SJSA1 (cell line): ENCODE measurements at regions not wholly inside any gene's neighbourhood (a gene's known extent, or its start where the extent isn't known, plus 50 kb on each side); places are given as distances from the start of the nearest gene placed in this dataset.

Source experiments
- DNase-seq, 2 experiments: peaks; one replicate each; pipeline ENCODE4 v3.0.0-alpha.2; 2015 to 2020; ENCODE audit warnings: low spot score in 2 of 2, low read depth in 1 of 2
- H3K27ac ChIP-seq: fragments of 250-450 bp; sonication (Bioruptor Pico); 2 replicates; pipeline ENCODE4 v1.5.1; 2020; ENCODE audit warnings: mild to moderate bottlenecking, moderate library complexity
- H3K27me3 ChIP-seq: fragments of 250-450 bp; sonication (Bioruptor Pico); replicated peaks from 2 replicates; pipeline ENCODE4 v1.5.1; 2020; ENCODE audit warnings: mild to moderate bottlenecking, moderate library complexity
- H3K36me3 ChIP-seq: fragments of 250-450 bp; sonication (Bioruptor Pico); 2 replicates; pipeline ENCODE4 v1.5.1; 2020; ENCODE audit warnings: mild to moderate bottlenecking
- H3K4me1 ChIP-seq: fragments of 250-450 bp; sonication (Bioruptor Pico); replicated peaks from 2 replicates; pipeline ENCODE4 v1.6.1; 2021; ENCODE audit warnings: mild to moderate bottlenecking
- H3K4me3 ChIP-seq: fragments of 250-450 bp; sonication (Bioruptor Pico); 2 replicates; pipeline ENCODE4 v1.5.1; 2020; ENCODE audit warnings: mild to moderate bottlenecking
- H3K9me3 ChIP-seq: fragments of 250-450 bp; sonication (Bioruptor Pico); replicated peaks from 2 replicates; pipeline ENCODE4 v1.5.1; 2020; ENCODE audit warnings: mild to moderate bottlenecking

DNA sequence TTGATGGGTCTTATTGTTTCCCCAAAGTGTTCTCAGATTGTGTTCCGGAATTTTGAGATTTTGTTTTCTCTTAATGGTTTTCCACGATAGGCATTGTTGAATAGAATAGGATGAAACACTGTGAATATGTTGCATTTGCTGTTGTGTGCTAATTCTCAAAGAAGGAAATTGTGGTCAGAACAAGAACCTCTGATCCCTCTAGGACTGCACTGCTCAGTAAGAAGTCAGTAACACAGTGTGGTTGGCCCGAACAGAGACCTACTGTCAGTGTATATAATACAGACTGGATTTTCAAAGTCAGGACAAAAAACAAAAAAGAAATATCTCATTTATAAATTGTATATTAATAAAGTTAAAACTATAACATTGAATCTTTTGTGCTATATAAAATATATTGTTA is 494.8 kb downstream of the MAT2B start:
- Histone ChIP-seq H3K36me3 (no peaks in the 10 kb centered on the region), H3K27me3 (no peaks in the 10 kb centered on the region)

DNA sequence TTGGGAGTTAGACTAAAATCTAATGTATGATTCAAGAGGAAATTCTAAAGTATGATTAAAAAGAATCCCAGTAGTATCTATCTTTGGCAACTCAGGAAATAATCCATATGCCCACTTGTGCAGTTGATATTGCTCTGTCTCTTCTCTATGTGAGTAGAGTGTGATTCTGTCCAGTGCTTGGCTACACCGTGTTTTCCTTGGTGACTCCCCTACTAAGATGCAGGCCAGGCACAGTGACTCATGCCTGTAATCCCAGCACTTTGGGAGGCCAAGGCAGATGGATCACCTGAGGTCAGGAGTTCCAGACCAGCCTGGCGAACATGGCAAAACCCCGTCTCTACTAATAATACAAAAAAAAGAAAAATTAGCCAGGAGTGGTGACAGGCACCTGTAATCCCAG is 495.4 kb downstream of the MAT2B start:
- H3K27ac ChIP-seq = no peak overlapping the region
- no peaks in the 10 kb centered on the region for H3K27me3 ChIP-seq
- H3K9me3 ChIP-seq = no peaks in the 10 kb centered on the region
- no peak overlapping the region for H3K4me3 ChIP-seq
- H3K4me1 ChIP-seq = no peaks in the 10 kb centered on the region
- H3K36me3 ChIP-seq = no peaks in the 10 kb centered on the region
- no peak for DNase-seq

More for the DNA sequence above, 494.8 kb downstream of the MAT2B start:
- no peaks in the 10 kb centered on the region for H3K4me1 ChIP-seq
- no peaks in the 10 kb centered on the region for H3K9me3 ChIP-seq
- no peak overlapping the region for H3K4me3 ChIP-seq
- DNase-seq = no peak
- H3K27ac ChIP-seq = no peak overlapping the region

GRCh38 chr5:164002214-164002613 is 496.8 kb downstream of the MAT2B start:
- no peak for DNase-seq
- H3K4me1 ChIP-seq = no peaks in the 10 kb centered on the region
- no peaks in the 10 kb centered on the region for H3K9me3 ChIP-seq
- no peak overlapping the region for H3K27ac ChIP-seq
- no peak overlapping the region for H3K4me3 ChIP-seq
- no peaks in the 10 kb centered on the region for H3K27me3 ChIP-seq
- H3K36me3 ChIP-seq = no peaks in the 10 kb centered on the region

DNA sequence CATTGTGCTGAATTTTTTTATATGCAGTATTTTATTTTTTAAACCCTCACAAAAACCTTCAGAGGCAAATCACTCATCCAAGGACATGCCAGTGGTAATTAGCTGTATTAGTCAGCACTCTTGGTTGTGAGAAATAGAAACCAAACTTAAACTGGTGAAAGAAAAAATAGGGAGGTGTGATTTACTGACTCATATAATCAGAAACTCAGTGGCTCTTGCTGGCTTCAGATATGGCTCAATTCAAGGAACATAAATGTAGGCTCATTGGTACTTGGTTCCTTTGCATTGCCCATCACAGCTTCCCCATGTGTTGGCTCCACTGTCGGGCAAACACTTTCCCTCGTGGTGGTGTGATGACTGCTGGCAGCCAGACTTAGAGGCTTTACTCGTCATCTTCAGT is 497.2 kb downstream of the MAT2B start:
- DNase-seq = no peak
- H3K36me3 ChIP-seq = no peaks in the 10 kb centered on the region
- no peak overlapping the region for H3K27ac ChIP-seq
- no peaks in the 10 kb centered on the region for H3K27me3 ChIP-seq
- no peak overlapping the region for H3K4me3 ChIP-seq
- H3K4me1 ChIP-seq = no peaks in the 10 kb centered on the region
- no peaks in the 10 kb centered on the region for H3K9me3 ChIP-seq

DNA sequence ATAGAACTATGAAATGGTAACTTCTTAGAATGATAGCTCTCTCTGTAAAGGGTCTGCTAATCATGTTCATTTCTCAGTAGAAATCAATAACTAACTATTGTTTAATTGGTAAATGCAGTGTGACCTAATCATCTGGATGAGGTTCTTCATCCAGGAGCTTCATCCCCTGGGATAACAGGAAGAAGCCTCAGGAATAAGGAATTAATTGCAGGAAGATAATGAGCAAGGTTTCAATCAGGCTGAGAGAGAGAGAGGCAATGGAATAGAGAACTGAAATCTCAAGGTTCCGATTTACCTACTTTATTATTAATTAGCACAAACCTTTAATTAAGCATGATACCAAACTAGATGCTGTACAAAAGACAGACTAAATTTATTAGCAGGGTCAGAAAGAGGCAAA is 499.7 kb downstream of the MAT2B start:
- H3K36me3 ChIP-seq = no peaks in the 10 kb centered on the region
- no peak overlapping the region for H3K4me3 ChIP-seq
- H3K9me3 ChIP-seq = no peaks in the 10 kb centered on the region
- H3K4me1 ChIP-seq = no peaks in the 10 kb centered on the region
- DNase-seq = no peak
- H3K27me3 ChIP-seq = no peaks in the 10 kb centered on the region
- H3K27ac ChIP-seq = no peak overlapping the region

- no peaks in the 10 kb centered on the region for H3K36me3 ChIP-seq
- DNase-seq = no peak
- H3K9me3 ChIP-seq = no peaks in the 10 kb centered on the region
- no peaks in the 10 kb centered on the region for H3K27me3 ChIP-seq
- no peak overlapping the region for H3K27ac ChIP-seq
- H3K4me3 ChIP-seq = no peak overlapping the region
- no peaks in the 10 kb centered on the region for H3K4me1 ChIP-seq
Observed at GRCh38 chr5:164007064-164007463, 501.6 kb downstream of the MAT2B start.

GRCh38 chr5:164009621-164010020 is 504.2 kb downstream of the MAT2B start:
- DNase-seq = no peak
- Histone ChIP-seq H3K27ac (no peak overlapping the region), H3K4me3 (no peak overlapping the region), H3K9me3 (no peaks in the 10 kb centered on the region), H3K36me3 (no peaks in the 10 kb centered on the region), H3K4me1 (no peaks in the 10 kb centered on the region), H3K27me3 (no peaks in the 10 kb centered on the region)

DNA sequence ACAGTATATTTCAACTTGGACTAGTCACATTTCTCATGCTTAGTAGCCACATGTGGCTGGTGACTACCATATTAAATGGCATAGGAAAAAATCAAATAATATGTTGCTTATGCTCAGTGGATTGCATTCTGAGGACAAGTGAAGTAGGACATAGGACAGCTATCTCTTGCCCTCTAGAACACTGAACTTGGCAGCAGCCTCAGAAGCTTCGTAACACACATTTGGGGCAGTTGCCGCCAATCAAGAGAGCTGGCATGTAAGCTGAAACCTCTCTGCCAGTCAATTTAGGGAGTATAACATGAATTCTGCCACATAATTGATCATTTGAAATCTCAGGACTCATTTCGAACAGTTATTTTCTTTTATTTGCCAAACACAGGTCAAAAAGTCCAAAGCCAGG is 505.5 kb downstream of the MAT2B start:
- Histone ChIP-seq H3K9me3 (no peaks in the 10 kb centered on the region), H3K36me3 (no peaks in the 10 kb centered on the region)

DNA sequence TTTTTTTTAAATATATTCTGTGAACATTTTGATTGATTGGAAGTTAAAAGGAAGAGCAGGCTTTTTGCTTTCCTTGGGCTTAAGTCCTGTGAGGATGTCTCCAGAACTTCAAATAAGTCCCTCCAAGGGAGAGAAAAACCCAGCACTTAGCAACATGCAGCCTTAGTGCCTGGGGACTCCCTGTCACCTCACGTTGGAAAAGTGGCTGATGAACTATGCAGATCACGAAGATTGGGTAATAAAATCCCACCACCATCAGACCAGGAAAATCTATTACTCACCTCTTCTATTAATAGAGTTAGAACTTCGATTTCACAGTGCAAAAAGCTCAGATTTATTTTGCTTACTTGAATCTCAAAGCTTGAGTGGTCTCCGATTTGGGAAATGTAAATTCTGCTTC is 507.0 kb downstream of the MAT2B start:
- no peak overlapping the region for H3K27ac ChIP-seq
- no peak overlapping the region for H3K4me3 ChIP-seq
- H3K4me1 ChIP-seq = no peaks in the 10 kb centered on the region
- no peaks in the 10 kb centered on the region for H3K27me3 ChIP-seq
- DNase-seq = no peak
- H3K36me3 ChIP-seq = no peaks in the 10 kb centered on the region
- H3K9me3 ChIP-seq = no peaks in the 10 kb centered on the region

More for the DNA sequence above, 505.5 kb downstream of the MAT2B start:
- no peak overlapping the region for H3K27ac ChIP-seq
- no peak overlapping the region for H3K4me3 ChIP-seq
- DNase-seq = no peak
- H3K27me3 ChIP-seq = no peaks in the 10 kb centered on the region
- H3K4me1 ChIP-seq = no peaks in the 10 kb centered on the region

DNA sequence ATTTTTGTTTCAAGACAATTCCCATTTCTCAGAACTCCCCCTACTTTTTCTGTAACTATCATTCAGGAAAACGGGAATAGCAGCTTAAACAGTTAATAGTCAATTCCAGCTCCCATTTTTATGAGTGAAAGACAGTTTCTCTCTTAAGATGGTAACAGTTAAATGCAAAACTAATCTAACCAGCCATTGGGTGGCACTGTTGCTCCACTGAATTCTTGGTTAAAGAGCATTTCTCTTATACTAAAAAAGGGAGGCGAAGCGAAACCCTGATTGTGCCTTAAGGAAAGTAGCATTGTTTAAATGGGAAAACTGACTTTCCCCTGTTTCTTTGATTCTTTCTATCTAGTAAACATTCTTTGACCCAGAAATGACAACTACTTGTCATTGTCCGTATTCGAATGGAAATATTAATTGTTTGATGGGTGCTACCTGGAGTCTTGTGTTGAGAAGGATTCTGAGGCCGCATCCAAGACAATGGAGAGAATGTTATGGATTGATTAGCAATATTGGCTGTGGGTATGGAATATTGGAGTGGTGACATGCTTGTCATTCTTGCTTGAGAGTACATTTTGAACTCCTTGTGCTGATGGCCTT is 507.8 kb downstream of the MAT2B start:
- H3K9me3 ChIP-seq = no peaks in the 10 kb centered on the region
- peak; percentile 52 to 63 for DNase-seq

GRCh38 chr5:164020116-164020515 is 514.7 kb downstream of the MAT2B start:
- H3K27ac ChIP-seq = no peak overlapping the region
- H3K9me3 ChIP-seq = no peaks in the 10 kb centered on the region
- no peaks in the 10 kb centered on the region for H3K4me1 ChIP-seq
- no peaks in the 10 kb centered on the region for H3K36me3 ChIP-seq
- no peak for DNase-seq
- no peak overlapping the region for H3K4me3 ChIP-seq
- no peaks in the 10 kb centered on the region for H3K27me3 ChIP-seq

More for the DNA sequence above, 507.8 kb downstream of the MAT2B start:
- H3K4me3 ChIP-seq = no peak overlapping the region
- no peaks in the 10 kb centered on the region for H3K4me1 ChIP-seq
- no peak overlapping the region for H3K27ac ChIP-seq
- H3K36me3 ChIP-seq = no peaks in the 10 kb centered on the region
- H3K27me3 ChIP-seq = no peaks in the 10 kb centered on the region

DNA sequence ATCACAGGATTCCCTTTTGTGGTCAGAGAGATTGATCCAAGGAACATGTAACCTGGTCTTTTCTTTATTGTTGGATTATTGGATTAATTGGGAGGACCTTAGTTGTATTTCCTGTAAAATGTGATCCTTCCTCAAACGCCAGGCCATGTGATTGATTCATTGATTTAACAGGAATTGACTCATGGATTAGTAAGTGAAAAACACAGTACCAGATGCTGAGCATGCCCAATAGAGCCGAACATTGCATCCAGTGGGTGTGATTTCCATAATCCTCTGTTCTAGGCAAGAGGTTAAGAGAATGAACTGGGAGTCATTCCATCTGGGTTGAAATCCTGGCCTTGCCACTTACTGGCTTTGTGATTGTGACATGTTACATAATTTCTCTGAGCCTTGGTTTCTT is 522.3 kb downstream of the MAT2B start:
- Histone ChIP-seq H3K9me3 (no peaks in the 10 kb centered on the region), H3K36me3 (no peaks in the 10 kb centered on the region), H3K4me1 (no peaks in the 10 kb centered on the region), H3K27ac (no peak overlapping the region), H3K4me3 (no peak overlapping the region), H3K27me3 (no peaks in the 10 kb centered on the region)
- no peak for DNase-seq

DNA sequence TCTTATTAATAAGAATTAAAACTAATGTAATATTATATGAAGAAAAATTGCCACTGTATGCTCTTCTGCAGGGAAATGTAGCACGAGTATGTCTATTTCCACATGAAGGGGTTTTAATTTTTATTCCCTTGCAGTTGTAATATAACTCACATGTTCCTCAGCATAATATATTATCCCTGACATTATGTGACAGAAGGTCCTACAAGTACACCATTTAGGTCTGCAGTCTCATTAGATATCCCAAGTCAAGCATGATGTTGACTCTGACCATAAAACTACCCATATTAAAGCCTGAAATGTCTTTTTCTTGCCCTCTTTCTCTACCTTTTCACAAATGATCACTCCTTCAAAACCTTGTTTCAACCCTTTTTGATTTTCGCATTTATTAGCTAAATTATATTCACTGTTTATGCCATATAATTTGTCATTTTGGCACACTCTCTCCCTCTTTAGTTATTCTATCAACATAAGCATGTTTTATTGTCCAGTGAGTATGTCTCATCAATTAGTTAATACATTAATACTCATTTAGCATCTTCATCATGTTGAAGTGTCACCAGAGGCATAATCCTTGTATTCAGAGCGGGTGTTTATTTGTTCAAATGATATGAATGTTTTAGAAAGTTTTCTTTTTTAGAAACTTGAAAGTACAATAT is 532.8 kb downstream of the MAT2B start:
- Histone ChIP-seq H3K4me1 (no peaks in the 10 kb centered on the region), H3K36me3 (no peaks in the 10 kb centered on the region), H3K27ac (no peak overlapping the region), H3K9me3 (no peaks in the 10 kb centered on the region), H3K27me3 (no peaks in the 10 kb centered on the region), H3K4me3 (no peak overlapping the region)
- DNase-seq = no peak

DNA sequence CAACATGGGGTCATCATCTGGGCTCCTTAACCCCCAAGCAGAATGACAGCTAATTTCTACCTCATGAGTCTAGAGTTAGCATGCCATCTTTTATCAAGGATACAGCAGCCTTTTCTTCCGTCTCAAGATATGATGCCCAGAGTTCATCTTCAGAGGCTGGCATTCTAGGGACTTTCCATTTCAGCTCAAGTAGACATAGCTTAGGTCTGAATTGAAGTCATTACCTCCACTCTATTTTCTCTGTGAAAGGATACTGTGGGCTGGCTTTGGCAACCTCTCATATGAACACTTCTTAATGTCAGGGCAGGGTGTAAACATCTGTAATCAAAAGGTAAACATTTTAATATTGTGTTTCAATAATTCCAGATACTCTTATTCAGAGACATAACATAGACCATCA is 535.7 kb downstream of the MAT2B start:
- no peak for DNase-seq
- H3K9me3 ChIP-seq = no peaks in the 10 kb centered on the region
- no peak overlapping the region for H3K4me3 ChIP-seq
- no peaks in the 10 kb centered on the region for H3K27me3 ChIP-seq
- H3K27ac ChIP-seq = no peak overlapping the region
- H3K4me1 ChIP-seq = no peaks in the 10 kb centered on the region
- H3K36me3 ChIP-seq = no peaks in the 10 kb centered on the region
